ENCODE measurements at regions not wholly inside any gene's neighbourhood (a gene's known extent, or its start where the extent isn't known, plus 50 kb on each side); places are given as distances from the start of the nearest gene placed in this dataset.

DNA sequence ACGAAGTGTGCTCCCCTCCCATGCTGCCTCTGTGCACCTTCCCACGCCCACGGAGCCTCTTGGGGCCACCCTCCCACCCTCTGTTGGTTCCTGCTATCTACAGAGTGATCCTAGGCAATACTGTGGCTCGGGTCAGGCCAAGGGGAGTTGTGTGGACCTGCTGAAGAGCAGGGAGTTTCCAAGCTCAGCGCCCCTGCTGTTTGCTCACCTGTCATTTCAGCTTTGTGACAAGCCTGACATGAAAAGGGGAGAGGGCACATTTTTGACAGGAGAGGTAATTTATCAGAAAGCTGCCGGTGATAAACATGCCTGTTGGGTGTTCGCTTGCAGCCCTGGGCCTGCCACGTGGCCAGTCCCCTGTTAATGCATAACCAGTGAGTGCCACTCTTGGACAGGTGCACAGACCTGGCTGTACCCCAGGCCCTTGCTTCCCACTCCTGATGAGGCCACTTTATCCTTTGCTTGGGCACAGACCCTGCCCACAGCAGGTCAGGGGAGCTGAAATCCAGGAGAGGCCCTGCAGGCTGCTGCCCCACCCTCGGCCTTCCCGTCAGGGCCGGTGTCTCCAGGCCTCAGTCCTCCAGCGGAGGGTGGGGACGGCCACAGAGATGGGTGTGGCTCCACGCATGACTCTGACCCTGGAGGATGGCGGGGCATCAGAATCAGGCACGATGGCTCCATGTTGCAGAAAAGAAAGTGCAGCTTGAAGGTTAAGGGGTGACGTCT, 201.5 kb upstream of the GPR12 start:
- intact Hi-C loops (cut with micrococcal nuclease; ENCODE audit: unreplicated experiment) = no loop called here
- Mint-ChIP-seq H3K27me3 (ENCODE audit: unreplicated experiment) (peaks cover 8% of the 10 kb centered on the region), H3K36me3 (ENCODE audit: insufficient read depth, unreplicated experiment) (no peaks in the 10 kb centered on the region), H3K4me3 (ENCODE audit: low read depth, unreplicated experiment) (no peak overlapping the region), H3K4me1 (ENCODE audit: low read depth, unreplicated experiment) (peaks cover 13% of the 10 kb centered on the region), H3K27ac (ENCODE audit: unreplicated experiment) (no peak overlapping the region), H3K9me3 (ENCODE audit: low read depth, unreplicated experiment) (no peaks in the 10 kb centered on the region)
- TF ChIP-seq, protein P1, sequence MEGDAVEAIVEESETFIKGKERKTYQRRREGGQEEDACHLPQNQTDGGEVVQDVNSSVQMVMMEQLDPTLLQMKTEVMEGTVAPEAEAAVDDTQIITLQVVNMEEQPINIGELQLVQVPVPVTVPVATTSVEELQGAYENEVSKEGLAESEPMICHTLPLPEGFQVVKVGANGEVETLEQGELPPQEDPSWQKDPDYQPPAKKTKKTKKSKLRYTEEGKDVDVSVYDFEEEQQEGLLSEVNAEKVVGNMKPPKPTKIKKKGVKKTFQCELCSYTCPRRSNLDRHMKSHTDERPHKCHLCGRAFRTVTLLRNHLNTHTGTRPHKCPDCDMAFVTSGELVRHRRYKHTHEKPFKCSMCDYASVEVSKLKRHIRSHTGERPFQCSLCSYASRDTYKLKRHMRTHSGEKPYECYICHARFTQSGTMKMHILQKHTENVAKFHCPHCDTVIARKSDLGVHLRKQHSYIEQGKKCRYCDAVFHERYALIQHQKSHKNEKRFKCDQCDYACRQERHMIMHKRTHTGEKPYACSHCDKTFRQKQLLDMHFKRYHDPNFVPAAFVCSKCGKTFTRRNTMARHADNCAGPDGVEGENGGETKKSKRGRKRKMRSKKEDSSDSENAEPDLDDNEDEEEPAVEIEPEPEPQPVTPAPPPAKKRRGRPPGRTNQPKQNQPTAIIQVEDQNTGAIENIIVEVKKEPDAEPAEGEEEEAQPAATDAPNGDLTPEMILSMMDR (IDR thresholded peaks at IDR 0.05; ENCODE audit: unreplicated experiment) = no peak
- peak; percentile 49 for DNase-seq
- CTCF ChIA-PET = interaction anchor here (0.7 to 1.1 kb wide), 2 partner anchors 15 to 21 kb away, joined by 4 read pairs; no protein-coding TSS in a partner anchor
- no TSS peak for BruUV-seq (replicated peaks)

DNA sequence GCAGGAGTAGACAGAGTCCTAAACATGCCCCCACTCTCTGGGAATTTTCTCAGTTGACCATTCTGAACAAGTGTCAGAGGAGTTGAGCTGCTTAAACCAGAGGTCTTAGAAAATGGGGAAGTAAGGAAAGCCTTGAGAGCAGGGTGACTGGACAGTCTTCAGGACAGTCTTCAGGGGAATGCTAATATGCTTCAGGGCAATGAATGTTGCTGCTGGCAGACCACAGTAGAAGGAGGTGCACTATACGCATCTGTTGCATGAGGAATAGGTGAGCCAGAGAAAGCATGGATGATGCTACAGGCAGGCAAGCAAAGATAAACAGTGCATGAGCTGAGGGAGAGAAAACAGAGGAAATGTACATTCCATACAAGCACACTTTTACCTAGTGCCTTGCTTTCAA, 196.6 kb upstream of the GPR12 start:
- Mint-ChIP-seq H3K9me3 (ENCODE audit: low read depth, unreplicated experiment) (no peaks in the 10 kb centered on the region), H3K27ac (ENCODE audit: unreplicated experiment) (no peak overlapping the region), H3K4me3 (ENCODE audit: low read depth, unreplicated experiment) (no peak overlapping the region), H3K4me1 (ENCODE audit: low read depth, unreplicated experiment) (no peaks in the 10 kb centered on the region), H3K27me3 (ENCODE audit: unreplicated experiment) (peaks cover 16% of the 10 kb centered on the region), H3K36me3 (ENCODE audit: insufficient read depth, unreplicated experiment) (no peaks in the 10 kb centered on the region)
- intact Hi-C loops (cut with micrococcal nuclease; ENCODE audit: unreplicated experiment) = no loop called here
- TF ChIP-seq, protein P1 (IDR thresholded peaks at IDR 0.05; ENCODE audit: unreplicated experiment) = no peak
- DNase-seq = no peak
- CTCF ChIA-PET = interaction anchor here (1.2 kb wide), 1 partner anchor 11 kb away, joined by 3 read pairs; no protein-coding TSS in a partner anchor
- no TSS peak for BruUV-seq (replicated peaks)

DNA sequence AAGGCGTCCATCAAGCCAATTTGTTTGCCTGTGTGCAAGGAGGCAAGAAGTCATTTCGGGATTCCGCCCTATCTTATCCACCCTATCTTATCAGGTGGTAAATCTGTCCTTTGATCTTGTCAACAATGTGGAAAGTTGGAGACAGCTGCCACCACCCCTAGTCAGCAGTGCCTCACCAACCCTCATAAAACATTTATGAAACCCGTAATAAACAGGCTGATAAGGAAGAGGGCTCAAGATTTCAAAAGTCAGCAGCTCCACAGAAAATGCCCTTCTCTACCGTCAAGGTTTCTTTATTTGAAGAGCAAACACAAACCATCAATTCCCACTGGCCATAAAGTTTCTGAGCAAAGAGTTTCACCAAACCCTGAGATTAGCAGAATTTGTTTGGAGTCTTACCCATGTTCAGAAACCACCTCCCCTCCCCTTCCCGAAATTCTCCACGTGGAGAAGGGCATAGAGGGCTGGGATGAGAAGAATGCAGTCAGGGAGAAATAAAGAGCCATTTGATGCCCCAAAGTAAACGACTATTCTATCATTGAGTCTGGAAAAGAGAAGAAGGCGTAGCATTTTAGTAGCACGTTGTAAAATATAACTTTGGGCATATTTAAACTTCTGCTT, 196.0 kb upstream of the GPR12 start:
- intact Hi-C loops (cut with micrococcal nuclease; ENCODE audit: unreplicated experiment) = no loop called here
- CTCF ChIA-PET = interaction anchor here (0.5 to 1.2 kb wide), 2 partner anchors 9 to 10 kb away, joined by 3 read pairs; no protein-coding TSS in a partner anchor
- no TSS peak for BruUV-seq (replicated peaks)

DNA sequence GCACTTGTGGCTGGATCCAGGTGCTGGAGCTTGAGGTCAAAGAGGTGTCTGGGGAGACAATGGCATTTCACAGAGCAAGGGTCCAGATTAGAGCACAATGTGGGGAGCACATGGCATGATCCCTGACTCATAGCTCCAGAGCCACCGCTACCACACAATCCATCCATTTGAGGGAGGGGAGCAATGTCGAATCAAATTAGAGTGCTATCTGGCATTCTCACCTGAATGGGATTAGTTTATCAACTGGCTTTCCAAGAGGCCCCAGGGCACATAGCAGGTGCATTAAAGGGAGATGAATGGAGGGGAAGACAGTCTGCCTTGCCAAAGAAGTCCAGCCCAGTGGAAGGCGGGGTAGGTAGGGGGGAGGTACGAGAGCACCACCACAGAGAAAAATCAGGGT, 194.4 kb upstream of the GPR12 start:
- no peaks in the 10 kb centered on the region for H3K36me3 Mint-ChIP-seq (ENCODE audit: insufficient read depth, unreplicated experiment)
- peaks cover 16% of the 10 kb centered on the region for H3K27me3 Mint-ChIP-seq (ENCODE audit: unreplicated experiment)
- no peak for DNase-seq
- no peaks in the 10 kb centered on the region for H3K9me3 Mint-ChIP-seq (ENCODE audit: low read depth, unreplicated experiment)
- intact Hi-C loops (cut with micrococcal nuclease; ENCODE audit: unreplicated experiment) = no loop called here
- H3K4me3 Mint-ChIP-seq (ENCODE audit: low read depth, unreplicated experiment) = no peak overlapping the region
- no TSS peak for BruUV-seq (replicated peaks)
- CTCF ChIA-PET = no interaction called here
- H3K27ac Mint-ChIP-seq (ENCODE audit: unreplicated experiment) = no peak overlapping the region
- no peaks in the 10 kb centered on the region for H3K4me1 Mint-ChIP-seq (ENCODE audit: low read depth, unreplicated experiment)
- TF ChIP-seq, protein P1 (IDR thresholded peaks at IDR 0.05; ENCODE audit: unreplicated experiment) = no peak

More for the DNA sequence above, 196.0 kb upstream of the GPR12 start:
- no peak for DNase-seq
- TF ChIP-seq, protein P1 (IDR thresholded peaks at IDR 0.05; ENCODE audit: unreplicated experiment) = no peak
- no peak overlapping the region for H3K4me3 Mint-ChIP-seq (ENCODE audit: low read depth, unreplicated experiment)
- peaks cover 16% of the 10 kb centered on the region for H3K27me3 Mint-ChIP-seq (ENCODE audit: unreplicated experiment)
- H3K27ac Mint-ChIP-seq (ENCODE audit: unreplicated experiment) = no peak overlapping the region
- H3K9me3 Mint-ChIP-seq (ENCODE audit: low read depth, unreplicated experiment) = no peaks in the 10 kb centered on the region
- H3K36me3 Mint-ChIP-seq (ENCODE audit: insufficient read depth, unreplicated experiment) = no peaks in the 10 kb centered on the region
- H3K4me1 Mint-ChIP-seq (ENCODE audit: low read depth, unreplicated experiment) = no peaks in the 10 kb centered on the region

Data from Calu3 (cell line).